ENCODE measurements at regions not wholly inside any gene's neighbourhood (a gene's known extent, or its start where the extent isn't known, plus 50 kb on each side); places are given as distances from the start of the nearest gene placed in this dataset.

DNA sequence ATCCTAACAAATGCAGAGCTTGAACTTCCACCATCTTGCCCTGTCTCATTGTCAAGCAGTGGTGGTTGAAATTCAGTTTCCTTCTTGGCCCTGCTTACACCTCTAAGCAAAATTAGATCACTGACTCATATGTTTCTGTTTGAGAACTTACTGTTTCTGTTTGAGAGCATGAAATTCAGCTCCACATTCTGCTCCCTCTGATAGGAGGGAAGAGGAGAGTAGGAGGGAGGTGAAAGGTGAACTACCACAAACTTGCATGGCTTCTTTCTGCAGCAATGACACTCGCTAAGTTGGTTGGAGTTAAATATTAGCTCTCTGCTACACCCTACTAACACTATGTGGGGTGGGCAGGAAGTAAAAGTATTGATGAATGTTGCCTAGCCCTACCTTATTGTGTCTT is 117.8 kb upstream of the EDA2R start:
- TF ChIP-seq POLR2A (IDR thresholded peaks at IDR 0.05) (no peak), CTCF (IDR thresholded peaks at IDR 0.05) (no peak)
